H1 (cell line): ENCODE measurements at regions not wholly inside any gene's neighbourhood (a gene's known extent, or its start where the extent isn't known, plus 50 kb on each side); places are given as distances from the start of the nearest gene placed in this dataset.

Source experiments
- CTCF ChIA-PET: fragments of 300-600 bp; sonication (Branson Sonifier 250); formaldehyde crosslinking; loops from one replicate; lab custom pipeline; 2021; ENCODE audit not compliant: partially characterized antibody; lab: Charles Lee
- POLR2A ChIA-PET: fragments of 300-600 bp; sonication (Branson Sonifier 250); formaldehyde crosslinking; loops from one replicate; lab custom pipeline; 2021; ENCODE audit warnings: inconsistent platforms; ENCODE audit not compliant: partially characterized antibody; lab: Charles Lee
- DNase-seq, 2 experiments: peaks; one replicate each; pipeline versions ENCODE4 v3.0.0 to v3.0.0-alpha.2; 2010 to 2022; ENCODE audit warnings: low spot score in 2 of 2, low read depth in 1 of 2, mixed read lengths in 1 of 2
- FAIRE-seq: peaks from 2 replicates; lab custom pipeline; 2011; peaks lifted over from hg19 to GRCh38; lab: Jason Lieb, UNC
- H2AFZ ChIP-seq: 2 replicates; pipeline ENCODE4 v1.8.1; 2012; ENCODE audit warnings: low read length, inconsistent platforms
- H2AK5ac ChIP-seq: 2 replicates; pipeline ENCODE4 v1.6.1; 2013; ENCODE audit warnings: low read depth, low read length
- H2BK120ac ChIP-seq: replicated peaks from 2 replicates; pipeline ENCODE3; 2013; ENCODE audit warnings: low read depth, low read length, inconsistent platforms
- H2BK12ac ChIP-seq: 2 replicates; pipeline ENCODE4 v1.6.1; 2013; ENCODE audit warnings: low read depth, low read length
- H2BK15ac ChIP-seq: 2 replicates; pipeline ENCODE4 v1.6.1; 2013; ENCODE audit warnings: low read length
- H2BK20ac ChIP-seq: 2 replicates; pipeline ENCODE4 v1.6.1; 2013; ENCODE audit warnings: low read length
- H2BK5ac ChIP-seq: 2 replicates; pipeline ENCODE4 v1.6.1; 2013; ENCODE audit warnings: low read depth, low read length
- H3K14ac ChIP-seq: 2 replicates; pipeline ENCODE4 v1.6.1; 2013; ENCODE audit warnings: inconsistent platforms; ENCODE audit not compliant: insufficient read length
- H3K18ac ChIP-seq: 2 replicates; pipeline ENCODE4 v1.6.1; 2013; ENCODE audit warnings: low read length; ENCODE audit errors: extremely low read depth
- H3K23ac ChIP-seq: 2 replicates; pipeline ENCODE4 v1.6.1; 2013; ENCODE audit warnings: inconsistent platforms; ENCODE audit not compliant: insufficient read length
- H3K23me2 ChIP-seq: 2 replicates; pipeline ENCODE4 v1.6.1; 2013; ENCODE audit warnings: low read depth, low read length
- H3K27ac ChIP-seq: 2 replicates; pipeline ENCODE4 v1.6.1; 2011; ENCODE audit warnings: low read depth, low read length, inconsistent platforms
- H3K27me3 ChIP-seq, 4 experiments: replicated peaks in 1 of 4; 1 replicate in 1 of 4; 2 replicates in 3 of 4; pipeline versions ENCODE4 v1.6.1 to v1.8.1; 2011 to 2013; ENCODE audit warnings: low read length in 3 of 4, mild to moderate bottlenecking in 3 of 4, inconsistent platforms in 2 of 4, mixed read lengths in 2 of 4, moderate library complexity in 1 of 4; ENCODE audit not compliant: control insufficient read depth in 3 of 4, insufficient read depth in 3 of 4; ENCODE audit errors: extremely low read depth in 1 of 4
- H3K36me3 ChIP-seq, 4 experiments: 2 replicates each; pipeline versions ENCODE4 v1.6.1 to v1.8.1; 2011 to 2013; ENCODE audit warnings: mild to moderate bottlenecking in 4 of 4, low read length in 3 of 4, moderate library complexity in 2 of 4, control low read depth in 1 of 4, inconsistent platforms in 1 of 4; ENCODE audit not compliant: insufficient read depth in 4 of 4, control insufficient read depth in 2 of 4
- H3K4ac ChIP-seq: replicated peaks from 2 replicates; pipeline ENCODE3; 2013; ENCODE audit warnings: low read length, low read depth, mixed read lengths, inconsistent platforms; ENCODE audit not compliant: insufficient read length
- H3K4me1 ChIP-seq, 4 experiments: replicated peaks in 1 of 4; 1 replicate in 1 of 4; 2 replicates in 3 of 4; pipeline versions ENCODE4 v1.6.1 to v1.8.1; 2011 to 2013; ENCODE audit warnings: low read length in 3 of 4, inconsistent platforms in 2 of 4, mixed read lengths in 1 of 4; ENCODE audit not compliant: insufficient read depth in 4 of 4, control insufficient read depth in 3 of 4
- H3K4me2 ChIP-seq, 2 experiments: 2 replicates each; pipeline versions ENCODE4 v1.6.1 to v1.8.1; 2011 to 2013; ENCODE audit warnings: low read depth in 2 of 2, low read length in 2 of 2, control low read depth in 1 of 2, inconsistent platforms in 1 of 2, mild to moderate bottlenecking in 1 of 2; ENCODE audit not compliant: insufficient read depth in 1 of 2
- H3K4me3 ChIP-seq, 4 experiments: fragments of 200-600, 300-600 bp in 1 of 4; sonication (generic), shearing (Covaris generic), sonication (Bioruptor Twin) in 1 of 4; 2 replicates each; pipeline versions ENCODE4 v1.5.1 to v1.8.1; 2011 to 2016; ENCODE audit warnings: low read length in 4 of 4, low read depth in 3 of 4, control low read depth in 2 of 4, inconsistent platforms in 2 of 4, mild to moderate bottlenecking in 2 of 4, mixed read lengths in 1 of 4, moderate library complexity in 1 of 4; ENCODE audit not compliant: insufficient read depth in 2 of 4; ENCODE audit errors: extremely low read depth in 1 of 4
- H3K56ac ChIP-seq: replicated peaks from 2 replicates; pipeline ENCODE3; 2013; ENCODE audit warnings: low read depth, mild to moderate bottlenecking, mixed read lengths, low read length, inconsistent platforms; ENCODE audit not compliant: insufficient read length
- H3K79me1 ChIP-seq: 2 replicates; pipeline ENCODE4 v1.6.1; 2013; ENCODE audit warnings: low read depth, low read length, control low read depth
- H3K79me2 ChIP-seq, 2 experiments: 2 replicates each; pipeline versions ENCODE4 v1.6.1 to v1.8.1; 2012 to 2013; ENCODE audit warnings: low read length in 2 of 2, mild to moderate bottlenecking in 2 of 2, inconsistent platforms in 1 of 2; ENCODE audit not compliant: insufficient read depth in 2 of 2, control insufficient read depth in 1 of 2
- H3K9ac ChIP-seq, 4 experiments: replicated peaks in 1 of 4; 1 replicate in 1 of 4; 2 replicates in 3 of 4; pipeline versions ENCODE4 v1.6.1 to v1.8.1; 2011 to 2013; ENCODE audit warnings: low read depth in 3 of 4, low read length in 3 of 4, control low read depth in 2 of 4, mild to moderate bottlenecking in 2 of 4, moderate library complexity in 2 of 4, inconsistent platforms in 1 of 4; ENCODE audit errors: extremely low read depth in 1 of 4
- H3K9me3 ChIP-seq, 2 experiments: 2 replicates each; pipeline versions ENCODE4 v1.6.1 to v1.8.1; 2012 to 2013; ENCODE audit warnings: mild to moderate bottlenecking in 2 of 2, moderate library complexity in 2 of 2, control low read depth in 1 of 2, inconsistent platforms in 1 of 2, low read depth in 1 of 2, low read length in 1 of 2, mixed read lengths in 1 of 2; ENCODE audit not compliant: insufficient read depth in 2 of 2
- H4K20me1 ChIP-seq, 2 experiments: replicated peaks in 1 of 2; 2 replicates each; pipeline versions ENCODE3 to v1.8.1; 2011 to 2013; ENCODE audit warnings: inconsistent platforms in 2 of 2, low read length in 2 of 2, mild to moderate bottlenecking in 1 of 2; ENCODE audit not compliant: insufficient read depth in 2 of 2, control insufficient read depth in 1 of 2
- H4K5ac ChIP-seq: 2 replicates; pipeline ENCODE4 v1.6.1; 2013; ENCODE audit warnings: low read length, low read depth, mixed read lengths, inconsistent platforms; ENCODE audit not compliant: insufficient read length
- H4K8ac ChIP-seq: 2 replicates; pipeline ENCODE4 v1.8.0; 2013; ENCODE audit warnings: mild to moderate bottlenecking, moderate library complexity, low read length, inconsistent platforms; ENCODE audit not compliant: insufficient read depth; ENCODE audit errors: extremely low read depth
- H4K91ac ChIP-seq: replicated peaks from 2 replicates; pipeline ENCODE3; 2013; ENCODE audit warnings: low read length, mixed read lengths, inconsistent platforms; ENCODE audit not compliant: insufficient read length
- ASH2L ChIP-seq: fragments of 200-600, 300-600 bp; sonication (generic); IDR thresholded peaks from one replicate; pipeline ENCODE4 v1.7.1; 2017; ENCODE audit warnings: low read length
- CREB1 ChIP-seq: IDR thresholded peaks from 2 replicates; pipeline ENCODE4 v1.6.1; 2012; ENCODE audit warnings: inconsistent platforms
- JUN ChIP-seq: IDR thresholded peaks from 2 replicates; pipeline ENCODE4 v1.6.1; 2011; ENCODE audit warnings: low read depth, mild to moderate bottlenecking, improper control_type of control experiment, low read length
- NANOG ChIP-seq: IDR thresholded peaks from 2 replicates; pipeline ENCODE4 v1.6.1; 2011; ENCODE audit warnings: low read length, low read depth, mild to moderate bottlenecking, inconsistent platforms; ENCODE audit not compliant: insufficient read depth, poor library complexity, severe bottlenecking
- POLR2AphosphoS5 ChIP-seq: IDR thresholded peaks from 2 replicates; pipeline ENCODE4 v1.6.1; 2011; ENCODE audit warnings: low read depth, low read length
- SAP30 ChIP-seq: fragments of 300-600 bp; sonication (generic); IDR thresholded peaks from 2 replicates; pipeline ENCODE4 v1.7.1; 2012; ENCODE audit warnings: low read length, moderate library complexity, mild to moderate bottlenecking, inconsistent platforms; ENCODE audit not compliant: insufficient read depth, insufficient replicate concordance
- SIN3A ChIP-seq, 2 experiments: IDR thresholded peaks in 1 of 2; conservative IDR thresholded peaks in 1 of 2; 2 replicates each; pipeline ENCODE4 v1.6.1; 2011 to 2012; ENCODE audit warnings: low read length in 2 of 2, improper control_type of control experiment in 1 of 2, low read depth in 1 of 2, mild to moderate bottlenecking in 1 of 2
- SIRT6 ChIP-seq: IDR thresholded peaks from one replicate; pipeline ENCODE4 v1.7.1; 2012; ENCODE audit warnings: low read length, inconsistent platforms
- SP4 ChIP-seq: IDR thresholded peaks from 2 replicates; pipeline ENCODE4 v1.6.1; 2012; ENCODE audit warnings: low read length, inconsistent platforms
- SRF ChIP-seq: IDR thresholded peaks from 2 replicates; pipeline ENCODE4 v1.6.1; 2011; ENCODE audit warnings: mild to moderate bottlenecking, low read depth, low read length, moderate library complexity
- SUZ12 ChIP-seq: fragments of 200-600 bp; sonication (generic); IDR thresholded peaks from 2 replicates; pipeline ENCODE4 v1.6.1; 2012; ENCODE audit warnings: mild to moderate bottlenecking, inconsistent platforms, low read length, moderate library complexity, mixed read lengths
- TAF1 ChIP-seq: IDR thresholded peaks from 2 replicates; pipeline ENCODE4 v1.6.1; 2011; ENCODE audit warnings: mild to moderate bottlenecking, low read depth, low read length
- WGBS, 2 experiments: shearing (Covaris generic) in 1 of 2; methylation state at CpG; one replicate each; pipeline versions ENCODE4 v1.1.6 to v1.1.7; 2013 to 2015; ENCODE audit warnings: low lambda C conversion rate in 2 of 2, mixed read lengths in 2 of 2, inconsistent platforms in 1 of 2, low coverage in 1 of 2, missing lambda C conversion rate in 1 of 2; ENCODE audit not compliant: insufficient replicate concordance in 2 of 2, insufficient coverage in 1 of 2, insufficient read length in 1 of 2; ENCODE audit errors: extremely low coverage in 1 of 2, missing lambda C conversion rate in 1 of 2; 5-methylcytosine and 5-hydroxymethylcytosine counted together
- TF ChIP-seq, protein P1 (sequence below): IDR thresholded peaks from 2 replicates; pipeline ENCODE4 v1.6.1; 2011; ENCODE audit warnings: low read length, improper control_type of control experiment

- DNase-seq: no peak
- Histone ChIP-seq H3K4ac (no peak overlapping the region), H2BK15ac (no peak overlapping the region), H3K56ac (no peak overlapping the region), H3K4me3 (no peak overlapping the region), H3K14ac (no peak overlapping the region), H3K23ac (no peak overlapping the region), H3K36me3 (no peaks in the 10 kb centered on the region), H3K79me1 (no peaks in the 10 kb centered on the region), H4K91ac (no peak overlapping the region), H2AK5ac (no peak overlapping the region), H2AFZ (peak overlapping the region; percentile 31; the same call in 1 of the 2 replicates), H3K79me2 (no peaks in the 10 kb centered on the region), H2BK12ac (0 out of 2 replicates have a peak overlapping the region, but pooled peaks have one; percentile 42), H2BK5ac (no peak overlapping the region), H3K23me2 (no peaks in the 10 kb centered on the region), H4K20me1 (no peaks in the 10 kb centered on the region), H3K27ac (no peak overlapping the region), H2BK120ac (no peak overlapping the region), H2BK20ac (no peak overlapping the region), H3K27me3 (no peaks in the 10 kb centered on the region), H4K5ac (no peak overlapping the region), H3K4me2 (no peak overlapping the region), H3K18ac (no peak overlapping the region), H3K4me1 (no peaks in the 10 kb centered on the region), H3K9me3 (no peaks in the 10 kb centered on the region), H3K9ac (no peak overlapping the region), H4K8ac (no peak overlapping the region)
- ChIA-PET POLR2A (interaction anchor here (0.6 kb wide), 1 partner anchor 594 kb away, joined by 3 read pairs; no protein-coding TSS in a partner anchor), CTCF (interaction anchor here (0.7 to 1.6 kb wide), 7 partner anchors 9 to 443 kb away, joined by 3 to 6 read pairs (median 3); no protein-coding TSS in a partner anchor)
- 85% methylated on average over 2 of the region's 2 CpGs; no CpG with 5 or more reads in 1 of the 2 experiments for WGBS, 2 experiments
- no peak for FAIRE-seq
- TF ChIP-seq SIN3A (conservative IDR thresholded peaks at IDR 0.05 in 1 of 2, IDR thresholded peaks at IDR 0.05 in 1 of 2; ENCODE audit: low read depth in 1 of 2, low read length in 2 of 2): no peak
- no peak for TF ChIP-seq TAF1
- TF ChIP-seq, protein P1, sequence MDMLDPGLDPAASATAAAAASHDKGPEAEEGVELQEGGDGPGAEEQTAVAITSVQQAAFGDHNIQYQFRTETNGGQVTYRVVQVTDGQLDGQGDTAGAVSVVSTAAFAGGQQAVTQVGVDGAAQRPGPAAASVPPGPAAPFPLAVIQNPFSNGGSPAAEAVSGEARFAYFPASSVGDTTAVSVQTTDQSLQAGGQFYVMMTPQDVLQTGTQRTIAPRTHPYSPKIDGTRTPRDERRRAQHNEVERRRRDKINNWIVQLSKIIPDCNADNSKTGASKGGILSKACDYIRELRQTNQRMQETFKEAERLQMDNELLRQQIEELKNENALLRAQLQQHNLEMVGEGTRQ: no peak
- no peak for TF ChIP-seq SIRT6
- no peak for TF ChIP-seq CREB1
- TF ChIP-seq ASH2L: no peak
- TF ChIP-seq SRF: no peak
- no peak for TF ChIP-seq POLR2AphosphoS5
- TF ChIP-seq SAP30: no peak
- no peak for TF ChIP-seq SUZ12
- no peak for TF ChIP-seq SP4
- TF ChIP-seq JUN: no peak
- no peak for TF ChIP-seq NANOG
These were observed 380.1 kb upstream of the SPAG17 start for GRCh38 chr1:118564961-118565703.
